NB4 (cell line): ENCODE measurements at regions not wholly inside any gene's neighbourhood (a gene's known extent, or its start where the extent isn't known, plus 50 kb on each side); places are given as distances from the start of the nearest gene placed in this dataset.

Experiments
- MYC ChIP-seq: IDR thresholded peaks from 2 replicates; pipeline ENCODE4 v1.6.1; 2011; ENCODE audit warnings: low read depth, low read length
- POLR2A ChIP-seq: IDR thresholded peaks from 2 replicates; pipeline ENCODE4 v1.6.1; 2011; ENCODE audit warnings: mild to moderate bottlenecking; ENCODE audit not compliant: insufficient read length; ENCODE audit errors: extremely low read depth
- TF ChIP-seq, protein P1 (sequence below): IDR thresholded peaks from one replicate; pipeline ENCODE4 v1.5.1; 2012; ENCODE audit warnings: low read depth, low read length

DNA sequence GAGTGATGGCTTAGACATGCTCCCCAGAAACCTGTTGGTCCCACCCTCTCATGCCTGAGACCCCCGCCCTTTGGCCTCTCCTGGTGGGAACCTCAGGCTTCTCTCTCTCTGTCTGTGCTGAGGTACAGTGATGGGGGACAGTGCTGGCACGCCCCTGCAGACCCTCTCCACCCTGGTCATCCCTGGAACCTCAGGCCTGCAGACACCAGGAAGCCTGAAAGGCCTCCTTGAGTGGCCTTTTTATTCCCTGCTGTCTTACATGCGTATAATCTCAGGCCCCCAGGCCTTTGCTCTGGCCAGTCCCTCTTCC lies 78.5 kb upstream of the MAFB start:
- TF ChIP-seq POLR2A = no peak
- TF ChIP-seq MYC = no peak
- TF ChIP-seq, protein P1, sequence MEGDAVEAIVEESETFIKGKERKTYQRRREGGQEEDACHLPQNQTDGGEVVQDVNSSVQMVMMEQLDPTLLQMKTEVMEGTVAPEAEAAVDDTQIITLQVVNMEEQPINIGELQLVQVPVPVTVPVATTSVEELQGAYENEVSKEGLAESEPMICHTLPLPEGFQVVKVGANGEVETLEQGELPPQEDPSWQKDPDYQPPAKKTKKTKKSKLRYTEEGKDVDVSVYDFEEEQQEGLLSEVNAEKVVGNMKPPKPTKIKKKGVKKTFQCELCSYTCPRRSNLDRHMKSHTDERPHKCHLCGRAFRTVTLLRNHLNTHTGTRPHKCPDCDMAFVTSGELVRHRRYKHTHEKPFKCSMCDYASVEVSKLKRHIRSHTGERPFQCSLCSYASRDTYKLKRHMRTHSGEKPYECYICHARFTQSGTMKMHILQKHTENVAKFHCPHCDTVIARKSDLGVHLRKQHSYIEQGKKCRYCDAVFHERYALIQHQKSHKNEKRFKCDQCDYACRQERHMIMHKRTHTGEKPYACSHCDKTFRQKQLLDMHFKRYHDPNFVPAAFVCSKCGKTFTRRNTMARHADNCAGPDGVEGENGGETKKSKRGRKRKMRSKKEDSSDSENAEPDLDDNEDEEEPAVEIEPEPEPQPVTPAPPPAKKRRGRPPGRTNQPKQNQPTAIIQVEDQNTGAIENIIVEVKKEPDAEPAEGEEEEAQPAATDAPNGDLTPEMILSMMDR = no peak
